Mesodermal cell (in vitro differentiated cells): ENCODE measurements at regions not wholly inside any gene's neighbourhood (a gene's known extent, or its start where the extent isn't known, plus 50 kb on each side); places are given as distances from the start of the nearest gene placed in this dataset.

Experiments used
- H3K27ac ChIP-seq: 2 replicates; pipeline ENCODE4 v1.7.0; 2013; ENCODE audit warnings: mild to moderate bottlenecking, low read depth, low read length, moderate library complexity; ENCODE audit not compliant: severe bottlenecking
- H3K36me3 ChIP-seq: 2 replicates; pipeline ENCODE4 v1.7.1; 2013; ENCODE audit warnings: mild to moderate bottlenecking, low read length, moderate library complexity; ENCODE audit not compliant: control insufficient read depth, insufficient read depth
- H3K4me1 ChIP-seq: one replicate; pipeline ENCODE4 v1.7.1; 2013; ENCODE audit warnings: mild to moderate bottlenecking, low read length; ENCODE audit not compliant: insufficient read depth, control insufficient read depth, poor library complexity, severe bottlenecking
- H3K4me3 ChIP-seq: 2 replicates; pipeline ENCODE4 v1.7.0; 2013; ENCODE audit warnings: low read length, control low read depth, mild to moderate bottlenecking; ENCODE audit not compliant: insufficient read depth, poor library complexity, severe bottlenecking; ENCODE audit errors: extremely low read depth
- H3K9me3 ChIP-seq: 2 replicates; pipeline ENCODE4 v1.7.1; 2013; ENCODE audit warnings: mild to moderate bottlenecking, low read length, moderate library complexity; ENCODE audit not compliant: control insufficient read depth
- WGBS, 2 experiments: methylation state at CpG; one replicate each; pipeline ENCODE4 v1.1.5; 2013; ENCODE audit warnings: missing lambda C conversion rate in 2 of 2; ENCODE audit not compliant: insufficient coverage in 2 of 2; 5-methylcytosine and 5-hydroxymethylcytosine counted together

GRCh38 chr7:155994279-155994811, 182.1 kb upstream of the SHH start:
- 84 to 87% methylated on average over 6 of the region's 6 CpGs for WGBS, 2 experiments
- no peaks in the 10 kb centered on the region for H3K9me3 ChIP-seq
- no peak overlapping the region for H3K27ac ChIP-seq
- H3K36me3 ChIP-seq: no peaks in the 10 kb centered on the region
- no peak overlapping the region for H3K4me3 ChIP-seq
- H3K4me1 ChIP-seq: no peaks in the 10 kb centered on the region

GRCh38 chr7:155993420-155994278, 181.4 kb upstream of the SHH start:
- 86 to 93% methylated on average over 24 of the region's 25 CpGs for WGBS, 2 experiments
- Histone ChIP-seq H3K4me1 (no peaks in the 10 kb centered on the region), H3K27ac (no peak overlapping the region), H3K4me3 (no peak overlapping the region), H3K9me3 (no peaks in the 10 kb centered on the region), H3K36me3 (no peaks in the 10 kb centered on the region)

GRCh38 chr7:155992974-155993373, 180.7 kb upstream of the SHH start:
- Histone ChIP-seq H3K9me3 (no peaks in the 10 kb centered on the region), H3K36me3 (no peaks in the 10 kb centered on the region), H3K27ac (no peak overlapping the region), H3K4me1 (no peaks in the 10 kb centered on the region), H3K4me3 (no peak overlapping the region)
- 88 to 94% methylated on average over 8 of the region's 9 CpGs for WGBS, 2 experiments

- WGBS, 2 experiments: 89% methylated on average over 10 to 11 of the region's 11 CpGs
These were observed 180.3 kb upstream of the SHH start for GRCh38 chr7:155992538-155992937.

GRCh38 chr7:155992107-155992506, 179.8 kb upstream of the SHH start:
- H3K4me1 ChIP-seq: no peaks in the 10 kb centered on the region
- no peaks in the 10 kb centered on the region for H3K9me3 ChIP-seq
- 79 to 92% methylated on average over 2 of the region's 5 CpGs for WGBS, 2 experiments

More at GRCh38 chr7:155992538-155992937, 180.3 kb upstream of the SHH start:
- no peak overlapping the region for H3K27ac ChIP-seq
- no peak overlapping the region for H3K4me3 ChIP-seq
- no peaks in the 10 kb centered on the region for H3K9me3 ChIP-seq
- no peaks in the 10 kb centered on the region for H3K36me3 ChIP-seq
- H3K4me1 ChIP-seq: no peaks in the 10 kb centered on the region

GRCh38 chr7:155991470-155991869, 179.2 kb upstream of the SHH start:
- 88 to 89% methylated on average over 3 to 4 of the region's 5 CpGs for WGBS, 2 experiments
- no peaks in the 10 kb centered on the region for H3K36me3 ChIP-seq
- H3K4me3 ChIP-seq: no peak overlapping the region
- H3K4me1 ChIP-seq: no peaks in the 10 kb centered on the region
- H3K9me3 ChIP-seq: no peaks in the 10 kb centered on the region
- no peak overlapping the region for H3K27ac ChIP-seq

More at GRCh38 chr7:155992107-155992506, 179.8 kb upstream of the SHH start:
- no peaks in the 10 kb centered on the region for H3K36me3 ChIP-seq
- H3K4me3 ChIP-seq: no peak overlapping the region
- H3K27ac ChIP-seq: no peak overlapping the region

- WGBS, 2 experiments: 83 to 90% methylated on average over 6 of the region's 6 CpGs
- no peaks in the 10 kb centered on the region for H3K9me3 ChIP-seq
- no peak overlapping the region for H3K4me3 ChIP-seq
- no peak overlapping the region for H3K27ac ChIP-seq
- no peaks in the 10 kb centered on the region for H3K36me3 ChIP-seq
- H3K4me1 ChIP-seq: no peaks in the 10 kb centered on the region
These were observed 176.2 kb upstream of the SHH start for GRCh38 chr7:155988416-155988815.

GRCh38 chr7:155987681-155988235, 175.5 kb upstream of the SHH start:
- 75 to 81% methylated on average over 3 to 4 of the region's 5 CpGs for WGBS, 2 experiments
- Histone ChIP-seq H3K36me3 (no peaks in the 10 kb centered on the region), H3K4me3 (no peak overlapping the region), H3K9me3 (no peaks in the 10 kb centered on the region), H3K27ac (no peak overlapping the region), H3K4me1 (no peaks in the 10 kb centered on the region)

GRCh38 chr7:155986497-155987160, 174.4 kb upstream of the SHH start:
- Histone ChIP-seq H3K36me3 (no peaks in the 10 kb centered on the region), H3K27ac (no peak overlapping the region), H3K9me3 (no peaks in the 10 kb centered on the region), H3K4me1 (no peaks in the 10 kb centered on the region), H3K4me3 (no peak overlapping the region)
- 85 to 87% methylated on average over 8 to 9 of the region's 10 CpGs for WGBS, 2 experiments

- no peak overlapping the region for H3K27ac ChIP-seq
- no peaks in the 10 kb centered on the region for H3K9me3 ChIP-seq
- WGBS, 2 experiments: 90 to 92% methylated on average over 6 of the region's 12 CpGs
- no peak overlapping the region for H3K4me3 ChIP-seq
- no peaks in the 10 kb centered on the region for H3K4me1 ChIP-seq
- H3K36me3 ChIP-seq: no peaks in the 10 kb centered on the region
These were observed 173.4 kb upstream of the SHH start for GRCh38 chr7:155985518-155986250.
